HEK293 (cell line): ENCODE measurements at regions not wholly inside any gene's neighbourhood (a gene's known extent, or its start where the extent isn't known, plus 50 kb on each side); places are given as distances from the start of the nearest gene placed in this dataset.

Source experiments
- CTCF ChIA-PET: fragments of 350-600 bp; formaldehyde crosslinking; extraction: SDS; loops from one replicate; lab custom pipeline; 2021; ENCODE audit warnings: antibody characterized with exemption; lab: Yijun Ruan, JAX
- POLR2A ChIA-PET: fragments of 300-600 bp; formaldehyde crosslinking; extraction: SDS; loops from one replicate; lab custom pipeline; 2020; ENCODE audit warnings: antibody characterized with exemption, inconsistent platforms; lab: Yijun Ruan, JAX
- H3K27ac ChIP-seq: fragments of 200-500 bp; sonication (Bioruptor generic); 2 replicates; pipeline ENCODE4 v1.5.1; 2014; ENCODE audit warnings: low read depth, low read length, control low read depth, inconsistent platforms; ENCODE audit errors: extremely low read depth
- H3K36me3 ChIP-seq, 2 experiments: fragments of 200-500 bp in 1 of 2; sonication (Bioruptor generic) in 1 of 2; 1 replicate in 1 of 2; 2 replicates in 1 of 2; pipeline ENCODE4 v1.5.1; 2014 to 2017; ENCODE audit warnings: inconsistent platforms in 2 of 2, low read length in 2 of 2; ENCODE audit not compliant: control insufficient read depth in 2 of 2, insufficient read depth in 1 of 2
- H3K4me1 ChIP-seq: fragments of 200-500 bp; sonication (Bioruptor generic); 2 replicates; pipeline ENCODE4 v1.5.1; 2014; ENCODE audit warnings: mild to moderate bottlenecking, low read length, inconsistent platforms; ENCODE audit not compliant: control insufficient read depth, insufficient read depth
- H3K4me3 ChIP-seq: 2 replicates; pipeline ENCODE4 v1.5.1; 2011; ENCODE audit warnings: low read depth, mild to moderate bottlenecking, control low read depth, low read length, moderate library complexity
- H3K9me3 ChIP-seq: fragments of 200-500 bp; sonication (Bioruptor generic); 2 replicates; pipeline ENCODE4 v1.5.1; 2014; ENCODE audit warnings: low read depth, low read length, inconsistent platforms; ENCODE audit not compliant: control insufficient read depth, insufficient read depth
- GLI4 ChIP-seq: fragments of 450-650 bp; formaldehyde crosslinking; IDR thresholded peaks from 2 replicates; pipeline ENCODE4 v1.5.1; 2016; ENCODE audit warnings: missing biosample characterization, missing genetic modification characterization
- HOXA7 ChIP-seq: sonication (generic); formaldehyde crosslinking; IDR thresholded peaks from 2 replicates; pipeline ENCODE4 v1.8.1; 2022; ENCODE audit warnings: missing genetic modification reagents, borderline replicate concordance
- KLF7 ChIP-seq: fragments of 450-650 bp; formaldehyde crosslinking; IDR thresholded peaks from 2 replicates; pipeline ENCODE4 v1.5.1; 2016; ENCODE audit warnings: missing biosample characterization, missing genetic modification characterization, borderline replicate concordance
- KLF8 ChIP-seq: fragments of 450-650 bp; formaldehyde crosslinking; IDR thresholded peaks from 2 replicates; pipeline ENCODE4 v1.5.1; 2016; ENCODE audit warnings: missing biosample characterization, missing genetic modification characterization
- SCRT2 ChIP-seq: fragments of 450-650 bp; formaldehyde crosslinking; IDR thresholded peaks from 2 replicates; pipeline ENCODE4 v1.5.1; 2016; ENCODE audit warnings: missing biosample characterization, missing genetic modification characterization
- SETDB1 ChIP-seq: IDR thresholded peaks from one replicate; pipeline ENCODE4 v1.6.1; 2017; ENCODE audit warnings: mild to moderate bottlenecking, low read length, moderate library complexity, mixed read lengths; ENCODE audit not compliant: insufficient read length
- ZBTB7A ChIP-seq: fragments of 450-650 bp; formaldehyde crosslinking; IDR thresholded peaks from 2 replicates; pipeline ENCODE4 v1.5.1; 2016; ENCODE audit warnings: low read depth, missing biosample characterization, missing genetic modification characterization
- ZFP37 ChIP-seq: fragments of 450-650 bp; formaldehyde crosslinking; IDR thresholded peaks from 2 replicates; pipeline ENCODE4 v1.5.1; 2016; ENCODE audit warnings: missing biosample characterization, missing genetic modification characterization
- ZNF140 ChIP-seq: fragments of 450-650 bp; formaldehyde crosslinking; IDR thresholded peaks from 2 replicates; pipeline ENCODE4 v1.5.1; 2016; ENCODE audit warnings: missing biosample characterization, missing genetic modification characterization
- ZNF302 ChIP-seq: fragments of 450-650 bp; formaldehyde crosslinking; IDR thresholded peaks from 2 replicates; pipeline ENCODE4 v1.5.1; 2016; ENCODE audit warnings: missing biosample characterization, missing genetic modification characterization, low read depth
- ZNF324 ChIP-seq: fragments of 450-650 bp; formaldehyde crosslinking; IDR thresholded peaks from 2 replicates; pipeline ENCODE4 v1.5.1; 2016; ENCODE audit warnings: missing biosample characterization, missing genetic modification characterization
- ZNF341 ChIP-seq: fragments of 450-650 bp; formaldehyde crosslinking; IDR thresholded peaks from 2 replicates; pipeline ENCODE4; 2016; ENCODE audit warnings: low read depth, missing biosample characterization, missing genetic modification characterization
- ZNF416 ChIP-seq: fragments of 450-650 bp; formaldehyde crosslinking; IDR thresholded peaks from 2 replicates; pipeline ENCODE4 v1.5.1; 2016; ENCODE audit warnings: missing biosample characterization, missing genetic modification characterization
- ZNF529 ChIP-seq: fragments of 450-650 bp; formaldehyde crosslinking; IDR thresholded peaks from 2 replicates; pipeline ENCODE4 v1.5.1; 2017; ENCODE audit warnings: missing genetic modification characterization, missing biosample characterization; ENCODE audit not compliant: insufficient replicate concordance
- ZNF670 ChIP-seq: fragments of 450-650 bp; formaldehyde crosslinking; IDR thresholded peaks from 2 replicates; pipeline ENCODE4 v1.5.1; 2016; ENCODE audit warnings: missing biosample characterization, missing genetic modification characterization, low read depth
- ZNF843 ChIP-seq: fragments of 450-650 bp; formaldehyde crosslinking; IDR thresholded peaks from 2 replicates; pipeline ENCODE4 v1.5.1; 2016; ENCODE audit warnings: missing biosample characterization, missing genetic modification characterization
- TF ChIP-seq, protein P1 (sequence below): fragments of 450-650 bp; formaldehyde crosslinking; IDR thresholded peaks from 2 replicates; pipeline ENCODE4 v1.5.1; 2016; ENCODE audit warnings: missing biosample characterization, missing genetic modification characterization
- TF ChIP-seq, protein P2 (sequence below): fragments of 450-650 bp; formaldehyde crosslinking; IDR thresholded peaks from 2 replicates; pipeline ENCODE4 v1.5.1; 2017; ENCODE audit warnings: missing biosample characterization, missing genetic modification characterization
- TF ChIP-seq, protein P3 (sequence below): fragments of 450-650 bp; formaldehyde crosslinking; IDR thresholded peaks from 2 replicates; pipeline ENCODE4 v1.5.1; 2016; ENCODE audit warnings: missing biosample characterization, missing genetic modification characterization
- TF ChIP-seq, protein P4 (sequence below): fragments of 450-650 bp; formaldehyde crosslinking; IDR thresholded peaks from 2 replicates; pipeline ENCODE4 v1.5.1; 2016; ENCODE audit warnings: missing biosample characterization, missing genetic modification characterization

DNA sequence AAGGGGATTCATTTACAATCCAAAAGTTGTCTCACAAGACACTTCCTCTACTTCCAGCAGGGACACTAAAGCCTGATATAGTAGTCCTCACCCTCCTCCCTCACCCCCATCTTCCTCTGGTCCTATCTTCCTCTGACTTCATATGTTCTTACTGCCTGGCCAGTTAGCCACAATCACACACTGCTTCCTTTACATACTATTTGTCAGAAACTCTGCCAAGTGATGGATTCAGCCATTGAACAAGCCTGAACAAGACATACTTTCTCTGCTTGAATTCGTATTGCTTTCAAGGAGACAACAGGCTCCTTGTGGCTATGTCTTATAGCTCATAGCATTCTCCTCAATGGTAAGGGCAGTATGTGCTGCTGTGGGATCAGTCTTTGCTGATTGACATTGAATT, 672.2 kb downstream of the BCL11A start:
- CTCF ChIA-PET, result no interaction called here
- no peak for TF ChIP-seq ZNF529
- no peak for TF ChIP-seq ZNF843 (tag by site-specific recombination)
- no peak for TF ChIP-seq KLF8 (tag by site-specific recombination)
- TF ChIP-seq, protein P1, sequence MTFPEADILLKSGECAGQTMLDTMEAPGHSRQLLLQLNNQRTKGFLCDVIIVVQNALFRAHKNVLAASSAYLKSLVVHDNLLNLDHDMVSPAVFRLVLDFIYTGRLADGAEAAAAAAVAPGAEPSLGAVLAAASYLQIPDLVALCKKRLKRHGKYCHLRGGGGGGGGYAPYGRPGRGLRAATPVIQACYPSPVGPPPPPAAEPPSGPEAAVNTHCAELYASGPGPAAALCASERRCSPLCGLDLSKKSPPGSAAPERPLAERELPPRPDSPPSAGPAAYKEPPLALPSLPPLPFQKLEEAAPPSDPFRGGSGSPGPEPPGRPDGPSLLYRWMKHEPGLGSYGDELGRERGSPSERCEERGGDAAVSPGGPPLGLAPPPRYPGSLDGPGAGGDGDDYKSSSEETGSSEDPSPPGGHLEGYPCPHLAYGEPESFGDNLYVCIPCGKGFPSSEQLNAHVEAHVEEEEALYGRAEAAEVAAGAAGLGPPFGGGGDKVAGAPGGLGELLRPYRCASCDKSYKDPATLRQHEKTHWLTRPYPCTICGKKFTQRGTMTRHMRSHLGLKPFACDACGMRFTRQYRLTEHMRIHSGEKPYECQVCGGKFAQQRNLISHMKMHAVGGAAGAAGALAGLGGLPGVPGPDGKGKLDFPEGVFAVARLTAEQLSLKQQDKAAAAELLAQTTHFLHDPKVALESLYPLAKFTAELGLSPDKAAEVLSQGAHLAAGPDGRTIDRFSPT (tag by site-specific recombination), result no peak
- TF ChIP-seq, protein P2, sequence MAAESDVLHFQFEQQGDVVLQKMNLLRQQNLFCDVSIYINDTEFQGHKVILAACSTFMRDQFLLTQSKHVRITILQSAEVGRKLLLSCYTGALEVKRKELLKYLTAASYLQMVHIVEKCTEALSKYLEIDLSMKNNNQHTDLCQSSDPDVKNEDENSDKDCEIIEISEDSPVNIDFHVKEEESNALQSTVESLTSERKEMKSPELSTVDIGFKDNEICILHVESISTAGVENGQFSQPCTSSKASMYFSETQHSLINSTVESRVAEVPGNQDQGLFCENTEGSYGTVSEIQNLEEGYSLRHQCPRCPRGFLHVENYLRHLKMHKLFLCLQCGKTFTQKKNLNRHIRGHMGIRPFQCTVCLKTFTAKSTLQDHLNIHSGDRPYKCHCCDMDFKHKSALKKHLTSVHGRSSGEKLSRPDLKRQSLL (tag by site-specific recombination), result no peak
- TF ChIP-seq, protein P3, sequence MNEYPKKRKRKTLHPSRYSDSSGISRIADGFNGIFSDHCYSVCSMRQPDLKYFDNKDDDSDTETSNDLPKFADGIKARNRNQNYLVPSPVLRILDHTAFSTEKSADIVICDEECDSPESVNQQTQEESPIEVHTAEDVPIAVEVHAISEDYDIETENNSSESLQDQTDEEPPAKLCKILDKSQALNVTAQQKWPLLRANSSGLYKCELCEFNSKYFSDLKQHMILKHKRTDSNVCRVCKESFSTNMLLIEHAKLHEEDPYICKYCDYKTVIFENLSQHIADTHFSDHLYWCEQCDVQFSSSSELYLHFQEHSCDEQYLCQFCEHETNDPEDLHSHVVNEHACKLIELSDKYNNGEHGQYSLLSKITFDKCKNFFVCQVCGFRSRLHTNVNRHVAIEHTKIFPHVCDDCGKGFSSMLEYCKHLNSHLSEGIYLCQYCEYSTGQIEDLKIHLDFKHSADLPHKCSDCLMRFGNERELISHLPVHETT, result no peak
- no peak for TF ChIP-seq ZNF670 (tag by site-specific recombination)
- no peak for TF ChIP-seq ZNF341 (tag by site-specific recombination)
- TF ChIP-seq KLF7 (tag by site-specific recombination), result no peak
- Histone ChIP-seq H3K27ac (no peak overlapping the region), H3K4me3 (no peak overlapping the region), H3K36me3 (no peaks in the 10 kb centered on the region), H3K4me1 (no peaks in the 10 kb centered on the region), H3K9me3 (no peaks in the 10 kb centered on the region)
- POLR2A ChIA-PET, result no interaction called here

DNA sequence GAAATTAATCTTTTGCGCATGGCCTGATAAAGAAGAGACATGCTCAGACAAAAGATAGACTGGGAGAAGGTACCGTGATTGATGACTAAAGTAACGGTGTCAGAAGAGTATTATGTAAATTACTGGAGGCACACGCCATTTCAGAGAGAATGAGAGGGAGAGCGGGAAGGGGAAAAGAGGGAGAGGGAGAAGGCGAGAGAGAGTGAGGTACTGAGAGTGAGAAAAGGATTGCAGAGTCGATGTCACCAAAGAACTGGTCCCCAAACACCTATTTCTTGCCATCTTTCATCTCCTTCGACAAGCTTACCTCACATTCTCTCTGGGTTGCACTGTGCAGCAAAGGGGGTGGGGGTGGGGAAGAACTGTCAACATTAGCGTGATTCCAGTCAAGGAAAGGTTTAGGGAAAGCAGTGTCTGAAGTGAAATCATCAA, 673.7 kb downstream of the BCL11A start:
- POLR2A ChIA-PET, result no interaction called here
- Histone ChIP-seq H3K36me3 (no peaks in the 10 kb centered on the region), H3K27ac (no peak overlapping the region), H3K9me3 (no peaks in the 10 kb centered on the region), H3K4me3 (no peak overlapping the region), H3K4me1 (no peaks in the 10 kb centered on the region)
- CTCF ChIA-PET, result no interaction called here
- no peak for TF ChIP-seq SCRT2 (tag by site-specific recombination)

DNA sequence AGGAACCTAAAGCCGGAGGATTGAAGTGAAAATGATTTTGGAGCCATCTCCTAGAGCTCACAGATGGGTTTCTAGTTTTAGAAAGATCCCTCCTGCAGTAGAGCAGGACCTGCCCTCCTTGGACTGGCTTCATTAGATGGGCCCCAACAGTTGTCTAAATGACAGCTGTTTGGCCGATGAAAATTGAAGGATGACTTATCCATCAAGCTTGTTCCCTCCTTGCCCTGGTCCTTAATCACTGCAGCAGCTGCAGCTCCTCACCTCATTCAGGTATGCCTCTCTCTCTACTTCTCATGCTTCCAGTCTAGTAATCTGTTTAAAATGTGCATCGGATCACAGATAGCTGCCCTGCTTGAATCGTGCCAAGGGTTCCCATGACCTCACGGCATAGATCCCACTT, 677.6 kb downstream of the BCL11A start:
- POLR2A ChIA-PET, result no interaction called here
- Histone ChIP-seq H3K27ac (no peak overlapping the region), H3K4me1 (no peaks in the 10 kb centered on the region), H3K9me3 (no peaks in the 10 kb centered on the region), H3K36me3 (no peaks in the 10 kb centered on the region), H3K4me3 (no peak overlapping the region)
- no peak for TF ChIP-seq HOXA7
- no peak for TF ChIP-seq GLI4
- no peak for TF ChIP-seq ZNF324 (tag by site-specific recombination)
- no peak for TF ChIP-seq ZNF140 (tag by site-specific recombination)
- CTCF ChIA-PET, result no interaction called here

DNA sequence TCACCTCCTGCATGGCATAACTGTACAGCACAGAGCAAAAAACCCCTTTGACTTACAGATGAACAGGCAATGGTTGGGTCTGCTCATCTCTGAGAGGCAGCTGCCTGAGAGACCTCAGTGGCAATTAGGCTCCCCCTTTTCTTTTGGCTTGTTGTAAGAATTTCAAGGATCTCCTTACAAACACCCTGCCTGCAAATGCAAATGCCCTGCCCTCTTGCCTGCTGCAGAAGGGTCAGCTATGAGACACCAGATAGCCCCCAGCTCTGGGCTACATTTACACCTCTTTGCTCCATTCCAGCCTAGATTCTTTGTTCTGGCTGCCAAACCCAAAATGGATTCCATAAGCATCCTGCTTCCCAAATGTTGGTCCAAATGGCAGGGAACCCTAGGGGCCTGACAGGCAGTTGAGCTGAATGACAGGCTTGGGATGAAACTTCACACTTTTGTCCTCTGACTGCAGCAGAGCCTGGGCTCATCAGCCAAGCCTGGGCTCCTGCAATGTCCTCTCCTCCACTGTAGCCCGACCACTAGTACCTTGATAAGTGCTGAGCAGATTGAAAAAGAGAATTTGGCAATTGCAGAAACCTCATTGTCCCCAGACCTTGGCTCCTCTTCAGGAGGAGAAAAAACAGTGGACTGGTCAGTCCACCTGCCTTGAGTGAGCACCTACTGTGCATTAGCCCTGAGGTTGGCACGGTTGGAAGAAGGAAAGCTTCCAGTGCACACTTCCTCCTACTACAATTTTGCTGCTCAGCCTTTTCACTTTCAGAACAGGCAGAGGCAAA, 678.3 kb downstream of the BCL11A start:
- POLR2A ChIA-PET, result no interaction called here
- H3K27ac ChIP-seq, result no peak overlapping the region
- CTCF ChIA-PET, result no interaction called here
- H3K36me3 ChIP-seq, result no peaks in the 10 kb centered on the region
- H3K9me3 ChIP-seq, result no peaks in the 10 kb centered on the region
- no peak overlapping the region for H3K4me3 ChIP-seq
- no peaks in the 10 kb centered on the region for H3K4me1 ChIP-seq
- TF ChIP-seq, protein P4, sequence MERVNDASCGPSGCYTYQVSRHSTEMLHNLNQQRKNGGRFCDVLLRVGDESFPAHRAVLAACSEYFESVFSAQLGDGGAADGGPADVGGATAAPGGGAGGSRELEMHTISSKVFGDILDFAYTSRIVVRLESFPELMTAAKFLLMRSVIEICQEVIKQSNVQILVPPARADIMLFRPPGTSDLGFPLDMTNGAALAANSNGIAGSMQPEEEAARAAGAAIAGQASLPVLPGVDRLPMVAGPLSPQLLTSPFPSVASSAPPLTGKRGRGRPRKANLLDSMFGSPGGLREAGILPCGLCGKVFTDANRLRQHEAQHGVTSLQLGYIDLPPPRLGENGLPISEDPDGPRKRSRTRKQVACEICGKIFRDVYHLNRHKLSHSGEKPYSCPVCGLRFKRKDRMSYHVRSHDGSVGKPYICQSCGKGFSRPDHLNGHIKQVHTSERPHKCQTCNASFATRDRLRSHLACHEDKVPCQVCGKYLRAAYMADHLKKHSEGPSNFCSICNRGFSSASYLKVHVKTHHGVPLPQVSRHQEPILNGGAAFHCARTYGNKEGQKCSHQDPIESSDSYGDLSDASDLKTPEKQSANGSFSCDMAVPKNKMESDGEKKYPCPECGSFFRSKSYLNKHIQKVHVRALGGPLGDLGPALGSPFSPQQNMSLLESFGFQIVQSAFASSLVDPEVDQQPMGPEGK (tag by site-specific recombination), result no peak
- TF ChIP-seq ZNF416 (tag by site-specific recombination), result no peak
- TF ChIP-seq SETDB1, result no peak
- TF ChIP-seq ZFP37 (tag by site-specific recombination), result no peak
- no peak for TF ChIP-seq ZBTB7A (tag by site-specific recombination)
- TF ChIP-seq, protein P2 (tag by site-specific recombination), result no peak
- no peak for TF ChIP-seq KLF7 (tag by site-specific recombination)
- TF ChIP-seq ZNF302 (tag by site-specific recombination), result no peak
- no peak for TF ChIP-seq HOXA7
